GM06990 (cell line): ENCODE measurements at regions not wholly inside any gene's neighbourhood (a gene's known extent, or its start where the extent isn't known, plus 50 kb on each side); places are given as distances from the start of the nearest gene placed in this dataset.

ENCODE experiments used
- DNase-seq: peaks from one replicate; pipeline ENCODE4 v3.0.0-alpha.2; 2011; ENCODE audit not compliant: insufficient read length; ENCODE audit errors: extremely low read depth
- H3K27me3 ChIP-seq: replicated peaks from 2 replicates; pipeline ENCODE4 v1.6.0; 2011; ENCODE audit warnings: low read length; ENCODE audit not compliant: control insufficient read depth, insufficient read depth
- H3K36me3 ChIP-seq: 2 replicates; pipeline ENCODE4 v1.5.1; 2011; ENCODE audit warnings: low read length; ENCODE audit not compliant: control insufficient read depth, insufficient read depth
- H3K4me3 ChIP-seq: replicated peaks from 2 replicates; pipeline ENCODE4 v1.5.1; 2011; ENCODE audit warnings: low read depth, mild to moderate bottlenecking, control low read depth, low read length
- CTCF ChIP-seq: IDR thresholded peaks from 2 replicates; pipeline ENCODE4 v1.5.1; 2011; ENCODE audit warnings: low read length, control low read depth, mild to moderate bottlenecking, inconsistent platforms; ENCODE audit not compliant: insufficient read depth, poor library complexity, severe bottlenecking

- DNase-seq = no peak
- Histone ChIP-seq H3K36me3 (no peaks in the 10 kb centered on the region), H3K4me3 (no peak overlapping the region), H3K27me3 (no peaks in the 10 kb centered on the region; the same call in none of the 2 replicates)
- TF ChIP-seq CTCF = no peak
Observed at GRCh38 chr2:217529271-217529670, 473.5 kb downstream of the TNS1 start.

GRCh38 chr2:217527590-217528202, 475.1 kb downstream of the TNS1 start:
- no peaks in the 10 kb centered on the region; the same call in none of the 2 replicates for H3K27me3 ChIP-seq
- no peaks in the 10 kb centered on the region for H3K36me3 ChIP-seq
- no peak for DNase-seq
- H3K4me3 ChIP-seq = no peak overlapping the region
- no peak for TF ChIP-seq CTCF

GRCh38 chr2:217525076-217525475, 477.7 kb downstream of the TNS1 start:
- Histone ChIP-seq H3K4me3 (no peak overlapping the region), H3K27me3 (no peaks in the 10 kb centered on the region; the same call in none of the 2 replicates), H3K36me3 (no peaks in the 10 kb centered on the region)
- no peak for TF ChIP-seq CTCF
- no peak for DNase-seq

GRCh38 chr2:217523286-217523685, 479.5 kb downstream of the TNS1 start:
- TF ChIP-seq CTCF = no peak
- Histone ChIP-seq H3K27me3 (no peaks in the 10 kb centered on the region; the same call in none of the 2 replicates), H3K36me3 (no peaks in the 10 kb centered on the region), H3K4me3 (no peak overlapping the region)
- no peak for DNase-seq

GRCh38 chr2:217521820-217522219, 481.0 kb downstream of the TNS1 start:
- DNase-seq = no peak
- Histone ChIP-seq H3K4me3 (no peak overlapping the region), H3K36me3 (no peaks in the 10 kb centered on the region), H3K27me3 (no peaks in the 10 kb centered on the region; the same call in none of the 2 replicates)
- no peak for TF ChIP-seq CTCF
